ENCODE measurements at regions not wholly inside any gene's neighbourhood (a gene's known extent, or its start where the extent isn't known, plus 50 kb on each side); places are given as distances from the start of the nearest gene placed in this dataset.

DNA sequence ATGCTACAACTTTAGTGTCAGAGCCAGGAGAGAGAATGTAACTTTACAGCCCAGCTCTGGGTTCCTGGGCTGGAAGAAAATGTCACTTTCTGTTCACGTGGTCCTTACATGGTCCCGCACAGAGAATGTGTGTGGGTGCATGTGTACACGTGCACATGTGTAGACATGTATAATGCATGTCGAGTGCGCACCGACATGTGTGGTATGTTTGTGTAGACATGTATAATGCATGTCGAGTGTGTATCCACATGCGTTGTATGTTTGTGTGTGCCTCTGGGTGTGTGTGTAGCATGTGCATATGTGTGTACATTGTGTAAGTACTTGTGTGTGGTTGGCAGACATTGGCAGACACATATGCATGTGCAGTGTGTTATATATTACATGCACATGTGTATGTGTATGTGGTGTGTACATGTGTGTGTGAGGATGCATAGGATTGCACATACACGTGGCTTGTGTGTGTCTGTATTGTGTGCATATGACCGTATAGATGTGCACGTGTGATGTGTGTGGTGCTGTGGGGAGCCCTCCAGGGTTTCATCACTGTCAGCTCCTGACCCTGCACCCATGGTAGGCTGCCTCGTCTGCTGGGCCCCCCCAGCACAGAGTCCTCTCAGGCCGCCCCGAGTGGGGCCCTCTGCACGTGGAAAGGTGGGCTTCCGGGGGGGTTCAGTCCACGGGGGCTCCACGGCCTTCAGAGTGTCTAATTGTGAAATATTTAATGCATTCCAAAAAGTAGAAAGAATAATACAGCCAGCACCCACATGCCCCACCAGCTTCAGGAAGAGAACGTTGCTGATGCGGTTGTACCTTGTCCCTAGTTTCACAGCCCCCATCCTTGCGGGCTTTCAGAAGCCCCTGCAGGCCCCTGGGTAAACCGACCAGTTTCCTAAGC is 214.2 kb upstream of the GSE1 start:
- no peak overlapping the region for H3K4me3 ChIP-seq (ENCODE audit: low read depth in 2 of 2, low read length in 2 of 2)
- ATAC-seq (no peak), DNase-seq (ENCODE audit: low read depth, low spot score) (no peak)
- intact Hi-C loops (cut with micrococcal nuclease; ENCODE audit: unreplicated experiment) (no loop called here), in situ Hi-C loops (cut with HindIII; ENCODE audit: low pct_unique_long_range_greater_than_20kb, low sequenced_read_pairs) (no loop called here)
- H3K36me3 ChIP-seq (ENCODE audit: control insufficient read depth, insufficient read depth, low read length), result no peaks in the 10 kb centered on the region
- TF ChIP-seq SIN3A (IDR thresholded peaks at IDR 0.05; ENCODE audit: borderline replicate concordance, insufficient read depth, low read depth, low read length) (no peak), POLR2AphosphoS5 (IDR thresholded peaks at IDR 0.05; ENCODE audit: low read depth, low read length) (no peak), TCF7L2 (IDR thresholded peaks at IDR 0.05; ENCODE audit: low read depth, low read length) (no peak)
- TF ChIP-seq, protein P1, sequence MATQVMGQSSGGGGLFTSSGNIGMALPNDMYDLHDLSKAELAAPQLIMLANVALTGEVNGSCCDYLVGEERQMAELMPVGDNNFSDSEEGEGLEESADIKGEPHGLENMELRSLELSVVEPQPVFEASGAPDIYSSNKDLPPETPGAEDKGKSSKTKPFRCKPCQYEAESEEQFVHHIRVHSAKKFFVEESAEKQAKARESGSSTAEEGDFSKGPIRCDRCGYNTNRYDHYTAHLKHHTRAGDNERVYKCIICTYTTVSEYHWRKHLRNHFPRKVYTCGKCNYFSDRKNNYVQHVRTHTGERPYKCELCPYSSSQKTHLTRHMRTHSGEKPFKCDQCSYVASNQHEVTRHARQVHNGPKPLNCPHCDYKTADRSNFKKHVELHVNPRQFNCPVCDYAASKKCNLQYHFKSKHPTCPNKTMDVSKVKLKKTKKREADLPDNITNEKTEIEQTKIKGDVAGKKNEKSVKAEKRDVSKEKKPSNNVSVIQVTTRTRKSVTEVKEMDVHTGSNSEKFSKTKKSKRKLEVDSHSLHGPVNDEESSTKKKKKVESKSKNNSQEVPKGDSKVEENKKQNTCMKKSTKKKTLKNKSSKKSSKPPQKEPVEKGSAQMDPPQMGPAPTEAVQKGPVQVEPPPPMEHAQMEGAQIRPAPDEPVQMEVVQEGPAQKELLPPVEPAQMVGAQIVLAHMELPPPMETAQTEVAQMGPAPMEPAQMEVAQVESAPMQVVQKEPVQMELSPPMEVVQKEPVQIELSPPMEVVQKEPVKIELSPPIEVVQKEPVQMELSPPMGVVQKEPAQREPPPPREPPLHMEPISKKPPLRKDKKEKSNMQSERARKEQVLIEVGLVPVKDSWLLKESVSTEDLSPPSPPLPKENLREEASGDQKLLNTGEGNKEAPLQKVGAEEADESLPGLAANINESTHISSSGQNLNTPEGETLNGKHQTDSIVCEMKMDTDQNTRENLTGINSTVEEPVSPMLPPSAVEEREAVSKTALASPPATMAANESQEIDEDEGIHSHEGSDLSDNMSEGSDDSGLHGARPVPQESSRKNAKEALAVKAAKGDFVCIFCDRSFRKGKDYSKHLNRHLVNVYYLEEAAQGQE (IDR thresholded peaks at IDR 0.05; ENCODE audit: insufficient read depth in 1 of 2, low read depth in 2 of 2, low read length in 1 of 2), result no peak
- TF ChIP-seq, protein P2, sequence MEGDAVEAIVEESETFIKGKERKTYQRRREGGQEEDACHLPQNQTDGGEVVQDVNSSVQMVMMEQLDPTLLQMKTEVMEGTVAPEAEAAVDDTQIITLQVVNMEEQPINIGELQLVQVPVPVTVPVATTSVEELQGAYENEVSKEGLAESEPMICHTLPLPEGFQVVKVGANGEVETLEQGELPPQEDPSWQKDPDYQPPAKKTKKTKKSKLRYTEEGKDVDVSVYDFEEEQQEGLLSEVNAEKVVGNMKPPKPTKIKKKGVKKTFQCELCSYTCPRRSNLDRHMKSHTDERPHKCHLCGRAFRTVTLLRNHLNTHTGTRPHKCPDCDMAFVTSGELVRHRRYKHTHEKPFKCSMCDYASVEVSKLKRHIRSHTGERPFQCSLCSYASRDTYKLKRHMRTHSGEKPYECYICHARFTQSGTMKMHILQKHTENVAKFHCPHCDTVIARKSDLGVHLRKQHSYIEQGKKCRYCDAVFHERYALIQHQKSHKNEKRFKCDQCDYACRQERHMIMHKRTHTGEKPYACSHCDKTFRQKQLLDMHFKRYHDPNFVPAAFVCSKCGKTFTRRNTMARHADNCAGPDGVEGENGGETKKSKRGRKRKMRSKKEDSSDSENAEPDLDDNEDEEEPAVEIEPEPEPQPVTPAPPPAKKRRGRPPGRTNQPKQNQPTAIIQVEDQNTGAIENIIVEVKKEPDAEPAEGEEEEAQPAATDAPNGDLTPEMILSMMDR (IDR thresholded peaks at IDR 0.05), result no peak
- H3K27me3 ChIP-seq (ENCODE audit: control insufficient read depth, insufficient read depth, low read length), result no peaks in the 10 kb centered on the region
- POLR2A ChIA-PET, result no interaction called here
- CTCF ChIA-PET, result no interaction called here
- no TSS peak for BruUV-seq (replicated peaks)
- peaks cover 39% of the 10 kb centered on the region for H3K4me1 ChIP-seq (ENCODE audit: control insufficient read depth, insufficient read depth, low read length)
- no peaks in the 10 kb centered on the region for H3K9me3 ChIP-seq (ENCODE audit: control insufficient read depth, insufficient read depth, low read depth, low read length)
- no peak overlapping the region for H3K27ac ChIP-seq (ENCODE audit: low read length)

DNA sequence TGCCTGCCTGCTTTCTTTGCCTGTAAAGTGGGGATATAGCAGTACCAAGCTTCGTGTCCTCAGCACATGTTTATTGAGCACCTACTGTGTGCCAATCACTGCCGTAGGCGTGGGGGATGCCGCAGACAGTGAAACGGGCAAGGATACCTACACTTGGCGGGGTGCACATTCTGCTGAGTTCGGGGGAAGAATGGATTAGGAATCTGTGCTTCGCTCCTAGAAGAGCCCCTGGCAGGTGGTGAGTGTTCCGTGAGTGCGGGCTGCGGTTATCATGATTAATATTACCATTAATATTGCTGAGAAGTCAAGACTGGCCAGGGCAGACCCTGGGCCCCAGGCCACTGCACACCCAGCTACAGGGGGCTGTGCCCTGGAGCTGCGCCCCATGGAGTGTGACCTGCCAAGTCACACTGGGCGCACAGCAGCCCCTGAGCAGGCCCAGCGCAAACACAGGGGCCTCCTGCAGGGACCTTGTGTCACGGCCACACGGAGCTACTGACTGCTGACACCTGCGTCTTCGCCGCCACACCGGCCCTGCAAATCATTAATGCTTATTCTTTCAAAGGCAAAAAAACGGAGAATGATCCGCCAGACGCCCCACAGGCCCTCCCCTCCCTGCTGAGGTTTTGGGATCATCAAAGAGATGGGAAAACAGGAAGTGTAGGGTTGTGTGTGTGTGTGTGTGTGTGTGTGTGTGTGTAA is 213.4 kb upstream of the GSE1 start:
- H3K27ac ChIP-seq (ENCODE audit: low read length), result no peak overlapping the region
- ChIA-PET POLR2A (no interaction called here), CTCF (no interaction called here)
- H3K36me3 ChIP-seq (ENCODE audit: control insufficient read depth, insufficient read depth, low read length), result no peaks in the 10 kb centered on the region
- DNase-seq (ENCODE audit: low read depth, low spot score), result no peak
- no peaks in the 10 kb centered on the region for H3K27me3 ChIP-seq (ENCODE audit: control insufficient read depth, insufficient read depth, low read length)
- ATAC-seq, result no peak
- BruUV-seq (replicated peaks), result no TSS peak
- H3K4me1 ChIP-seq (ENCODE audit: control insufficient read depth, insufficient read depth, low read length), result peaks cover 32% of the 10 kb centered on the region
- intact Hi-C loops (cut with micrococcal nuclease; ENCODE audit: unreplicated experiment) (no loop called here), in situ Hi-C loops (cut with HindIII; ENCODE audit: low pct_unique_long_range_greater_than_20kb, low sequenced_read_pairs) (no loop called here)
- no peaks in the 10 kb centered on the region for H3K9me3 ChIP-seq (ENCODE audit: control insufficient read depth, insufficient read depth, low read depth, low read length)
- no peak overlapping the region for H3K4me3 ChIP-seq (ENCODE audit: low read depth in 2 of 2, low read length in 2 of 2)
- TF ChIP-seq, protein P2 (IDR thresholded peaks at IDR 0.05), result no peak
- no peak for TF ChIP-seq POLR2AphosphoS5 (IDR thresholded peaks at IDR 0.05; ENCODE audit: low read depth, low read length)
- TF ChIP-seq TCF7L2 (IDR thresholded peaks at IDR 0.05; ENCODE audit: low read depth, low read length), result no peak
- no peak for TF ChIP-seq SIN3A (IDR thresholded peaks at IDR 0.05; ENCODE audit: borderline replicate concordance, insufficient read depth, low read depth, low read length)
- TF ChIP-seq, protein P1 (IDR thresholded peaks at IDR 0.05; ENCODE audit: insufficient read depth in 1 of 2, low read depth in 2 of 2, low read length in 1 of 2), result no peak
